PC-3 (cell line): ENCODE measurements at regions not wholly inside any gene's neighbourhood (a gene's known extent, or its start where the extent isn't known, plus 50 kb on each side); places are given as distances from the start of the nearest gene placed in this dataset.

Source experiments
- ATAC-seq: fragments of 200-7000 bp; cut with Tn5 transposase; 2 replicates; pipeline ENCODE4 v1.9.1; 2020; ENCODE audit warnings: mild to moderate bottlenecking, moderate library complexity
- BruUV-seq: library from RNA; stranded (reverse); fragments of 400-500 nt; replicated peaks from 2 replicates; lab custom pipeline; 2021; lab: Mats Ljungman, UMichigan
- CTCF ChIA-PET: fragments of 300-600 bp; sonication (Branson Sonifier 250); formaldehyde crosslinking; loops from one replicate; lab custom pipeline; 2022; ENCODE audit warnings: antibody characterized with exemption; lab: Charles Lee
- POLR2A ChIA-PET: fragments of 300-600 bp; sonication (Branson Sonifier 250); formaldehyde crosslinking; loops from one replicate; lab custom pipeline; 2022; ENCODE audit warnings: antibody characterized with exemption; ENCODE audit not compliant: unreplicated experiment; lab: Charles Lee
- DNase-seq: peaks from one replicate; pipeline ENCODE4 v3.0.0-alpha.2; 2015
- H2AFZ ChIP-seq: fragments of 300-600 bp; sonication (generic); 2 replicates; pipeline ENCODE4 v1.6.0; 2016; ENCODE audit warnings: antibody characterized with exemption, low read length
- H3F3A ChIP-seq: fragments of 300-600 bp; sonication (generic); one replicate; pipeline ENCODE4 v1.6.0; 2017; ENCODE audit warnings: antibody characterized with exemption, low read length, control low read depth, mild to moderate bottlenecking; ENCODE audit not compliant: unreplicated experiment
- H3K27ac ChIP-seq: fragments of 300-600 bp; sonication (generic); 2 replicates; pipeline ENCODE4 v1.5.1; 2016; ENCODE audit warnings: mild to moderate bottlenecking, low read length
- H3K27me3 ChIP-seq: fragments of 300-600 bp; sonication (generic); 2 replicates; pipeline ENCODE4 v1.6.1; 2016; ENCODE audit warnings: low read length, mixed read lengths
- H3K36me3 ChIP-seq: fragments of 300-600 bp; sonication (generic); 2 replicates; pipeline ENCODE4 v1.6.1; 2016; ENCODE audit warnings: low read depth, mixed run types, low read length, mixed read lengths
- H3K4me1 ChIP-seq: fragments of 300-600 bp; sonication (generic); 2 replicates; pipeline ENCODE4 v1.5.1; 2016; ENCODE audit warnings: low read length; ENCODE audit not compliant: insufficient read depth
- H3K4me2 ChIP-seq: fragments of 300-600 bp; sonication (generic); 2 replicates; pipeline ENCODE4 v1.6.0; 2016; ENCODE audit warnings: low read length
- H3K4me3 ChIP-seq: fragments of 300-600 bp; sonication (generic); 2 replicates; pipeline ENCODE4 v1.5.1; 2016; ENCODE audit warnings: mild to moderate bottlenecking, low read length, mixed read lengths
- H3K79me2 ChIP-seq: fragments of 300-600 bp; sonication (generic); 2 replicates; pipeline ENCODE4 v1.6.1; 2017; ENCODE audit warnings: low read length, mixed read lengths
- H3K9ac ChIP-seq: fragments of 300-600 bp; sonication (generic); 2 replicates; pipeline ENCODE4 v1.6.0; 2016; ENCODE audit warnings: mild to moderate bottlenecking, low read length
- H3K9me2 ChIP-seq: fragments of 300-600 bp; sonication (generic); replicated peaks from 2 replicates; pipeline ENCODE4 v1.6.1; 2016; ENCODE audit warnings: mixed run types, low read length, mixed read lengths
- H3K9me3 ChIP-seq: fragments of 300-600 bp; sonication (generic); 2 replicates; pipeline ENCODE4 v1.6.1; 2016; ENCODE audit warnings: low read length, mixed read lengths
- H4K20me1 ChIP-seq: fragments of 300-600 bp; sonication (generic); 2 replicates; pipeline ENCODE4 v1.6.1; 2016; ENCODE audit warnings: low read length, mixed read lengths
- EZH2 ChIP-seq: fragments of 300-600 bp; sonication (generic); IDR thresholded peaks from one replicate; pipeline ENCODE4 v1.6.1; 2017; ENCODE audit warnings: antibody characterized with exemption, mild to moderate bottlenecking, low read length; ENCODE audit not compliant: unreplicated experiment
- EZH2phosphoT487 ChIP-seq: fragments of 300-600 bp; sonication (generic); IDR thresholded peaks from 2 replicates; pipeline ENCODE4 v1.6.1; 2018; ENCODE audit warnings: mild to moderate bottlenecking, antibody characterized with exemption, low read length, borderline replicate concordance
- intact Hi-C: fragments of 100-400 bp; cut with micrococcal nuclease; formaldehyde crosslinking; loops from 2 replicates; pipeline ENCODE4 v1.9.0; 2023
- TF ChIP-seq, protein P1 (sequence below): fragments of 300-600 bp; sonication (generic); conservative IDR thresholded peaks from 2 replicates; pipeline ENCODE4 v1.5.1; 2017; ENCODE audit warnings: antibody characterized with exemption, low read depth, mild to moderate bottlenecking, low read length

DNA sequence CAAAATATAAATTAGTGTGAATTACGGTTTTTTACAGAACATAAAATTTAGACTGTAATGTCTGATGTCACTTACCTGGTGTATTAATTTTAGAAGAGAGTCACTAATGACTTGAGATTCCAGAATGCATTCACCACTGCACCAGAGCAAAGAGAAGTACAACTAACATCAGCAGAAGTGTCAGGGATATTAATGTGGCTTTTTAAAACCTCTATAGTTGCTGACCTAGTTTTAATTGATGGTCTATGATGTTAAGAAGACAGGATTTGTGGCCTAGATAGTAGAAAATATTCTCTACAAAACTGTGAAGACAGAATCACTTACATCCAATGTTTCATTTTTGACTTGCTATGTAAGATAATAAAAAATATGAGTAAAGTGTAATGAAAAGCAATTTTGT is 1181.6 kb downstream of the RAPGEF2 start:
- Histone ChIP-seq H3K36me3 (no peaks in the 10 kb centered on the region), H3K9ac (no peak overlapping the region), H3K9me2 (no peaks in the 10 kb centered on the region), H3K4me2 (no peak overlapping the region), H3K9me3 (no peaks in the 10 kb centered on the region), H3K79me2 (no peaks in the 10 kb centered on the region), H3K27ac (no peak overlapping the region), H3F3A (no peaks in the 10 kb centered on the region), H4K20me1 (no peaks in the 10 kb centered on the region), H3K4me1 (no peaks in the 10 kb centered on the region), H3K4me3 (no peak overlapping the region), H3K27me3 (no peaks in the 10 kb centered on the region), H2AFZ (no peak overlapping the region)
- no peak for ATAC-seq
- CTCF ChIA-PET, result no interaction called here
- POLR2A ChIA-PET, result no interaction called here
- intact Hi-C loops, result no loop called here
- BruUV-seq, result no TSS peak
- TF ChIP-seq, protein P1, sequence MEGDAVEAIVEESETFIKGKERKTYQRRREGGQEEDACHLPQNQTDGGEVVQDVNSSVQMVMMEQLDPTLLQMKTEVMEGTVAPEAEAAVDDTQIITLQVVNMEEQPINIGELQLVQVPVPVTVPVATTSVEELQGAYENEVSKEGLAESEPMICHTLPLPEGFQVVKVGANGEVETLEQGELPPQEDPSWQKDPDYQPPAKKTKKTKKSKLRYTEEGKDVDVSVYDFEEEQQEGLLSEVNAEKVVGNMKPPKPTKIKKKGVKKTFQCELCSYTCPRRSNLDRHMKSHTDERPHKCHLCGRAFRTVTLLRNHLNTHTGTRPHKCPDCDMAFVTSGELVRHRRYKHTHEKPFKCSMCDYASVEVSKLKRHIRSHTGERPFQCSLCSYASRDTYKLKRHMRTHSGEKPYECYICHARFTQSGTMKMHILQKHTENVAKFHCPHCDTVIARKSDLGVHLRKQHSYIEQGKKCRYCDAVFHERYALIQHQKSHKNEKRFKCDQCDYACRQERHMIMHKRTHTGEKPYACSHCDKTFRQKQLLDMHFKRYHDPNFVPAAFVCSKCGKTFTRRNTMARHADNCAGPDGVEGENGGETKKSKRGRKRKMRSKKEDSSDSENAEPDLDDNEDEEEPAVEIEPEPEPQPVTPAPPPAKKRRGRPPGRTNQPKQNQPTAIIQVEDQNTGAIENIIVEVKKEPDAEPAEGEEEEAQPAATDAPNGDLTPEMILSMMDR, result no peak
- TF ChIP-seq EZH2 (no peak), EZH2phosphoT487 (no peak)
- DNase-seq, result no peak

DNA sequence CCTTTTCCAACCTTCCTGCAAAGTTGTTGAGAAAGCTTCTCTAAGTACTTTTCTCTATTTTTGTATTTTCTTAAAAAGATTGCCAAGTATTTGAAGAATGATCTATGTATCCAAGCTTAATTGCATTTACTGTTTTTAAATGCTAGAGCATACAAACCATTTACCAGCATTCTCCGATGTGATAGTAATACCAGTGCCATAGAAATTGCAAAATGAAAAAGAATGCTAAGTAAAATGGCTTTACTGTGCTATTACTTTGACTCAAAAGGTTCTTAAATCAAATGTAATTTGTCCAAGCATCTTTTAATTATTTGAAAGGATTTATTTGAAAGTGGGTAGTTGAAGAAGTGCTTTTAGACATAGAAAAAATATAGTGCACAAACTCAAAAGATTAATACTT is 1183.2 kb downstream of the RAPGEF2 start:
- DNase-seq (no peak), ATAC-seq (no peak)
- Histone ChIP-seq H3F3A (no peaks in the 10 kb centered on the region), H2AFZ (no peak overlapping the region), H3K9me3 (no peaks in the 10 kb centered on the region), H3K4me1 (no peaks in the 10 kb centered on the region), H3K79me2 (no peaks in the 10 kb centered on the region), H3K36me3 (no peaks in the 10 kb centered on the region), H3K27me3 (no peaks in the 10 kb centered on the region), H3K27ac (no peak overlapping the region), H4K20me1 (no peaks in the 10 kb centered on the region), H3K4me3 (no peak overlapping the region), H3K4me2 (no peak overlapping the region), H3K9me2 (no peaks in the 10 kb centered on the region), H3K9ac (no peak overlapping the region)
- POLR2A ChIA-PET, result no interaction called here
- intact Hi-C loops, result no loop called here
- CTCF ChIA-PET, result no interaction called here
- BruUV-seq, result no TSS peak
- no peak for TF ChIP-seq EZH2
- TF ChIP-seq, protein P1, result no peak
- TF ChIP-seq EZH2phosphoT487, result no peak

DNA sequence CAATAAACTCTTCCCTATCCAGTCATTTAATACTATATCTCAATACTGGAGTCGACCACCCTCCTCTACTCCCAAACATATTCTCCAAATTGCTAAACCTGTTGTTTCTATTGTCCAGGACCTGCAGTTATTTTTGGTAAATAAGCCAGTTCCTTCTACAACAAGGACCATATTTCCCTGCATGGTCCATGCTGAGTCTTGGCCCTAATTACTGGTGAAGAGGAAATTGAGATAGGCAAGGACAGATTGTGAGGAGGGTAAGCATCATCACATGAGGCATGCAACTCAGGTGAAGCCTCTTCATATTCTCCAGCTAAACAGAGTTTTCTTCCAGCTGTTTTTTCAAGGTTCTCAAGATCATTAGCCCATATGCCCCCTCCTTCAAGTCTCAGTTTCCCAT is 1193.6 kb downstream of the RAPGEF2 start:
- CTCF ChIA-PET, result no interaction called here
- BruUV-seq, result no TSS peak

More for the DNA sequence above, 1193.6 kb downstream of the RAPGEF2 start:
- no peaks in the 10 kb centered on the region for H3F3A ChIP-seq
- H3K4me2 ChIP-seq, result no peak overlapping the region
- H3K27me3 ChIP-seq, result no peaks in the 10 kb centered on the region
- intact Hi-C loops, result no loop called here
- H3K9me3 ChIP-seq, result no peaks in the 10 kb centered on the region
- TF ChIP-seq, protein P1, result no peak
- no peak for TF ChIP-seq EZH2
- TF ChIP-seq EZH2phosphoT487, result no peak
- no peak overlapping the region for H3K9ac ChIP-seq
- no peak overlapping the region for H2AFZ ChIP-seq
- H3K36me3 ChIP-seq, result no peaks in the 10 kb centered on the region
- H3K4me3 ChIP-seq, result no peak overlapping the region
- H3K27ac ChIP-seq, result no peak overlapping the region
- H3K79me2 ChIP-seq, result no peaks in the 10 kb centered on the region
- POLR2A ChIA-PET, result no interaction called here
- H3K9me2 ChIP-seq, result no peaks in the 10 kb centered on the region
- DNase-seq (no peak), ATAC-seq (no peak)
- H3K4me1 ChIP-seq, result no peaks in the 10 kb centered on the region
- no peaks in the 10 kb centered on the region for H4K20me1 ChIP-seq
